AG04450 (cell line): ENCODE measurements at regions not wholly inside any gene's neighbourhood (a gene's known extent, or its start where the extent isn't known, plus 50 kb on each side); places are given as distances from the start of the nearest gene placed in this dataset.

Experiments used
- CTCF ChIA-PET: fragments of 300-600, 350-600 bp; formaldehyde crosslinking; extraction: SDS; loops from one replicate; lab custom pipeline; 2022; ENCODE audit warnings: antibody characterized with exemption, inconsistent platforms; lab: Charles Lee
- POLR2A ChIA-PET: fragments of 350-600 bp; formaldehyde crosslinking; extraction: SDS; loops from one replicate; lab custom pipeline; 2021; ENCODE audit warnings: antibody characterized with exemption, inconsistent platforms; lab: Yijun Ruan, JAX
- DNase-seq: peaks from one replicate; pipeline ENCODE4 v3.0.0-alpha.2; 2011; ENCODE audit warnings: low read depth, low spot score
- H3K27ac ChIP-seq: one replicate; pipeline ENCODE4 v1.5.1; 2012; ENCODE audit warnings: low read depth, low read length, control low read depth
- H3K27me3 ChIP-seq: one replicate; pipeline ENCODE4 v1.6.0; 2012; ENCODE audit warnings: low read length; ENCODE audit not compliant: control insufficient read depth, insufficient read depth
- H3K4me3 ChIP-seq: 2 replicates; pipeline ENCODE4 v1.5.1; 2011; ENCODE audit warnings: mild to moderate bottlenecking, low read depth, low read length, control low read depth
- H3K9me3 ChIP-seq: 2 replicates; pipeline ENCODE4 v1.5.1; 2012; ENCODE audit warnings: low read length; ENCODE audit not compliant: control insufficient read depth, insufficient read depth
- TF ChIP-seq, protein P1 (sequence below): IDR thresholded peaks from 2 replicates; pipeline ENCODE4 v1.5.1; 2011; ENCODE audit warnings: low read depth, low read length, control low read depth, inconsistent platforms

DNA sequence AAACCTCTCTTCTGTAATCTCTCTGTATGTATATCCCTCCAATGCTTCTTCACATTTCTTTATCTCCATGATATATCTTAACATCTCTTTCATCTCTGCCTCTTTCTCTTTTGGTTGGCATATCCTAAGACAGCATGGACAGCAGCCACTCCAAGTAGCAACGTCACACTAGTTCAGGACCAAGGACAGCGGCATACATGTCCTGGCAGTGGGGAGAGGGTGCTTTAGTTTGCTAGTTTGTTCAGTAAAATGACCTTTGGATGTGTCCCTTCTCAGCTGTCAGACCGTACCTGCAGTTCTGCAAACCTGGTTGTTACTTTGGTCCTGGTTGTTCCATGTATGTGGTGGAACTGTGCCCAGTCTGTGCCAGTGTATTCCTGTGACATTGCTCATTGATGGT is 225.6 kb upstream of the ROPN1 start:
- DNase-seq, result peak; percentile 44
- TF ChIP-seq, protein P1, sequence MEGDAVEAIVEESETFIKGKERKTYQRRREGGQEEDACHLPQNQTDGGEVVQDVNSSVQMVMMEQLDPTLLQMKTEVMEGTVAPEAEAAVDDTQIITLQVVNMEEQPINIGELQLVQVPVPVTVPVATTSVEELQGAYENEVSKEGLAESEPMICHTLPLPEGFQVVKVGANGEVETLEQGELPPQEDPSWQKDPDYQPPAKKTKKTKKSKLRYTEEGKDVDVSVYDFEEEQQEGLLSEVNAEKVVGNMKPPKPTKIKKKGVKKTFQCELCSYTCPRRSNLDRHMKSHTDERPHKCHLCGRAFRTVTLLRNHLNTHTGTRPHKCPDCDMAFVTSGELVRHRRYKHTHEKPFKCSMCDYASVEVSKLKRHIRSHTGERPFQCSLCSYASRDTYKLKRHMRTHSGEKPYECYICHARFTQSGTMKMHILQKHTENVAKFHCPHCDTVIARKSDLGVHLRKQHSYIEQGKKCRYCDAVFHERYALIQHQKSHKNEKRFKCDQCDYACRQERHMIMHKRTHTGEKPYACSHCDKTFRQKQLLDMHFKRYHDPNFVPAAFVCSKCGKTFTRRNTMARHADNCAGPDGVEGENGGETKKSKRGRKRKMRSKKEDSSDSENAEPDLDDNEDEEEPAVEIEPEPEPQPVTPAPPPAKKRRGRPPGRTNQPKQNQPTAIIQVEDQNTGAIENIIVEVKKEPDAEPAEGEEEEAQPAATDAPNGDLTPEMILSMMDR, result no peak
- ChIA-PET CTCF (no interaction called here), POLR2A (no interaction called here)
- H3K9me3 ChIP-seq, result no peaks in the 10 kb centered on the region
- H3K27ac ChIP-seq, result no peak overlapping the region
- H3K4me3 ChIP-seq, result no peak overlapping the region
- peaks cover 5% of the 10 kb centered on the region for H3K27me3 ChIP-seq

DNA sequence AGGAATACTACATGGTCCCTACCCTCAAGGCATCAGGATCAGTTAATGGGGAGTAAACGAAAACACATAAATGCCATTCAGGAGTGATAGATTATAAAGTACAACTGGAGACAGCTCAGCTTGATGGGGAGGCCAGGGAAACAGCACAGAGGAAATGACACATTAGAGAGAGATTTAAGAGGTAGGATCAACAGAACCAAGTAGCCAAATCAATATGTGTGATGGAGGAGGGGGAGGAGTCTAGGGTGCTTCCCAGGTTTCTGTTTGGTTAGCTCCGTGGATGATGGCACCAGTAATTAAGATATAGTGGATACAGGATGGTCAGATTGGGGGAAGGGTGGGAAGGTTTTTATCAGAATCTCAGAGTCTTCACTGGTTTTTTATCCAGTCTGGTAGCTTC is 229.5 kb upstream of the ROPN1 start:
- H3K27me3 ChIP-seq, result peaks cover 5% of the 10 kb centered on the region
- no peak overlapping the region for H3K27ac ChIP-seq
- DNase-seq, result no peak
- H3K4me3 ChIP-seq, result no peak overlapping the region
- H3K9me3 ChIP-seq, result no peaks in the 10 kb centered on the region
- ChIA-PET POLR2A (no interaction called here), CTCF (no interaction called here)
- TF ChIP-seq, protein P1, result no peak

GRCh38 chr3:124223853-124224252 is 231.9 kb upstream of the ROPN1 start:
- no peak for DNase-seq
- Histone ChIP-seq H3K27me3 (peaks cover 8% of the 10 kb centered on the region), H3K27ac (no peak overlapping the region), H3K9me3 (no peaks in the 10 kb centered on the region), H3K4me3 (no peak overlapping the region)
- POLR2A ChIA-PET, result no interaction called here
- TF ChIP-seq, protein P1, result no peak
- CTCF ChIA-PET, result no interaction called here

GRCh38 chr3:124227150-124227630 is 235.3 kb upstream of the ROPN1 start:
- Histone ChIP-seq H3K4me3 (no peak overlapping the region), H3K9me3 (no peaks in the 10 kb centered on the region), H3K27me3 (peaks cover 14% of the 10 kb centered on the region), H3K27ac (no peak overlapping the region)
- ChIA-PET CTCF (no interaction called here), POLR2A (no interaction called here)
- DNase-seq, result no peak
- TF ChIP-seq, protein P1, result no peak

DNA sequence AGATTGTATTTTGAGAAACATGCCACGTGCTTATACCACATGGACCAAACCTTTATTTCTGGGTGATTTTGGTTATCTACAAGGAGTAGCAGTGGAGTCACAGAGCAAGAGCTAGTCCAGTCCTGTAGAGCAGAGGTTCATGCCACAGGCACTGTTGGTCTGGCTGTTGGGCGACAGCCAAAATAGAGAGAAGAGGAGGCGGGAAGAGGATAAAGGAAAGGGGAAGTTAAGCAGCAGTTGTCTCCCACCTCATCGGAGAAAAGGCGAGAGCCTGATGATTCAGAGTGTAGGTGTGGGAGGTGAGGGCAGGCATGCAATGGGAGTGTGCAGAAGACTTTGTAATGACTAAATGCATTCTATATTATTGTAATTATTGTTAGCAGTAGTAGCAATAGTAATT is 237.5 kb upstream of the ROPN1 start:
- peaks cover 17% of the 10 kb centered on the region for H3K27me3 ChIP-seq
- H3K9me3 ChIP-seq, result no peaks in the 10 kb centered on the region
- ChIA-PET CTCF (no interaction called here), POLR2A (no interaction called here)
- H3K4me3 ChIP-seq, result no peak overlapping the region
- no peak overlapping the region for H3K27ac ChIP-seq
- DNase-seq, result no peak
- TF ChIP-seq, protein P1, result no peak
